NK-92 treated with Interleukin-12 subunit alpha and Interleukin-12 subunit beta, amount 100 ng/mL, for 24 hours (cell line): ENCODE measurements at regions not wholly inside any gene's neighbourhood (a gene's known extent, or its start where the extent isn't known, plus 50 kb on each side); places are given as distances from the start of the nearest gene placed in this dataset.
A peak's percentile ranks its signal among the peaks of the same experiment; 100 is the strongest.

Experiments used
- DNase-seq: peaks from one replicate; lab custom pipeline; 2025; lab: John Stamatoyannopoulos, UW

DNA sequence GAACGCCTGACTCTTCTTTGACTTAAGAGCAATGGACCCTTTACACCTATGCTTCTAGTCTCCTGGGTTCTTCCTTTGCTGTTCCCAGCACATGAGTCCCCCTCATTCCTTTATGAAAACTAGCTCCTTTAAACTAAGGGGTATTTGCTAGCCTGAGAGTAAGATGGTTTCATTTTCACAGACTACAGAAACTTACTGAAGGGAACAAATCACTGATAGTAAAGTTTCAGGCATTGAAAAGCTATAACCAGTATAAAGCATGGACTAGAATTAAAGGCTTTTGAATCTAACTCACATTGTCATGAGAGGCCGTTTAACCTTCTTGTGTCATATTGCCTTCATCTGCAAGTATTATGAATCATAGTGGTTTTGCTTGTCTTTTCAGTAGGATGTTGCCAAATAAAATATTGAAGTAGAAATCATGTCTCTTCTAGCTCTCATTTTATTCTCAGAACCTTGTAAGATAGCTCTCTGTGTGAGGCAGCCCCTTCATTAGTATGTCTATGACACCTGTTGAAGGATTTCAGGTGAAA, 765.9 kb downstream of the NR2F2 start:
- DNase-seq, result no peak

DNA sequence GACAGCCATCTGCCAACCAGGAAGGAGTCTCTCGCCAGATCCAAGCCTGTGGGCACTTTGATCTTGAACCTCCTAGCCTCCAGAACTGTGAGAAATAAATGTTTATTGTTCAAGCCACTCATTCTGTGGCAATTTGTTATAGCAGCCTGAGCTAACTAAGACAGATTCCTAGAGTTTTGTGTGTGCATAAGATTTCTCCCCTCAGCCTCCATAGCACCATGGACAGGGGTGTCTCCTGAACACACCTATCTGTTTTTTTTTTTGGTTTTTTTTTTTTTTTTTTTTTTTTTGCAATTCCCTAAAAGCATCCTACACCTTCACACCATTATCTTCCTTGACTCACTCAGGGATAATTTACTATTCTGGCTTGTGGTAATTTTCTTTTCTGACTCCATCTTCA, 768.5 kb downstream of the NR2F2 start:
- DNase-seq, result no peak

DNA sequence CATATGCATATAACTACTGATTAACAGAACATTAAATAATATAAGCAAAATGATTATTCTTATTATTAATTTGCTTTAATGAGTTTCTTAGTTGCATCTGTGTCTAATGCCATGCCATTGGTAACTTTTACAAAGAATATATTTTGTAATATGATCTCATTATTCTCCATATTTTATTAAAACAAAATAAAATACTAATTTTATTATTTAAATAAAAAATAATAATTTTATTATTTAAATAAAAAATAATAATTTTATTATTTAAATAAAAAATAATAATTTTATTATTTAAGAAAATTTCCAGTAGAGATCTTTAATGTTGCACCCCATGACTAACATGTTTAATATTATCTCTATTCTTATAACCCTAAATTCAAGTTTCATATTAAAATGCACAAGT, 771.1 kb downstream of the NR2F2 start:
- DNase-seq, result no peak

DNA sequence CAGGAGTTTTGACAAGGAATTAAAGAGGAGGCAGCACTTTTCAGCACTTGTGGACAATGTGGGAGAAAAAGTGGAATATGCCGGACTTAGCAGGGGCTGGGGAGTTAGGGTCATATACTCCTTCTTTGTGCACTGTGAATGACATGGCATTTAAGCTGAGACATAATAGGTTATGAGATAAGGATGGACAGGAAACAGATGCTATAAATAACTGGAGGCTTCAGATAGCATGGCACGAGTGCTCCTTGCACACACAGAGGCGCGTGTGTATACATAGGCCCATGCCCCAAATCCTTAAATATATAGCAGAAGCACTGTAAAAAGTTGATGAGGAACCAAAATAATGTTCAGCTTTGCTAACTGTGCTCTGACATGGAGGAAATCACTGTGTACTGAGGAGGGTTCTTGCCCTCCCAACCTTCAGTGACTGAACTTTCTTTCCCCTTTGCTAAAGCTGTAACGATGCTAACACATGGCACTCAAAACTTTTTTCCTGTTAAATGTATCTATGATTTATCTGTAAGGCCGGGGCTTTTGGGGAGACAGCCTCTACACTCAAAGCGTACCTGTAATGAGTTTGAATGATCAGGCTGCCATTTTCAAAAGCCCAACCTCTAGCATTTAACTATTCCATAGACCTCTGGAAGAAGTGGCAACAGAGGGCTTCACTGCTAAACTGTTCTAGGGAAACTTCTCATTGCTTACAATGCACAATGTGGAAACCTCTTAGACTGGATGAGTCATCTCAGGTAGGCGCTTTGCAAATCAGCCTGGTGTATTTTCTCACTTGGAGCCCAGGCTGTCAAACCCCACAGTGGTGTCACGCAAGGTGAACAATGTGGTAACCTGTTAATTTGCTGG, 784.6 kb downstream of the NR2F2 start:
- peak; percentile 7 for DNase-seq

DNA sequence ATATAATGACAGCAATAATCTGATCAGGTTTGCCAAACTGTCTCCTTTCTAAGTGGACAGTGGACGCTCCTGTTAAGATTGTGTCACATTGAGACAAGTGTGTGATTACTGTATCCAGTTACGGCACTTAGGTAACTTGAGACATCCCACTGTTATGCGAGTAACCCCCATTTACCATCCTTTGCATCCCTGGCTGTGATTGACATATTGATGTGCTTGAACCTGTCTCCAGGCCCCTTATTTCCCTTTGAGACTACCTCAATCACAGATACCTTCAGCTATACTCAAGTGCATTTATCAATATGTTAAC, 785.2 kb downstream of the NR2F2 start:
- DNase-seq, result no peak

DNA sequence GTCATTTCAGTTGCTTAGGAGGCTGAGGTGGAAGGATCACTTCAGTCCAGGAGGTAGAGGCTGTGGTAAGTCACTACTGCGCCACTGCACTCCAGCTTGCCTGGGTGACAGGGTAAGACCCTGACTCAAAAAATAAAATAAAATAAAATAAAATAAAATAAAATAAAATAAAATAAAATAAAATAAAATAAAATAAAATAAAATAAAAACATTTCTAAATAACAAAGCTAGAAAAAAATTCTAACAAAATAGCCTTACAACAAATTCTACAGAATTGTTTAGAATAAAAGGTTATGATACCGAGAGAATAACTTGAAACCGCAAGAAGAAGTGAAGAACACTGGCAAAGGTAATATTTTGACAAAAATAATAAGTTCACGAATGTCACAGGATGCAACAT, 794.3 kb downstream of the NR2F2 start:
- DNase-seq, result no peak

DNA sequence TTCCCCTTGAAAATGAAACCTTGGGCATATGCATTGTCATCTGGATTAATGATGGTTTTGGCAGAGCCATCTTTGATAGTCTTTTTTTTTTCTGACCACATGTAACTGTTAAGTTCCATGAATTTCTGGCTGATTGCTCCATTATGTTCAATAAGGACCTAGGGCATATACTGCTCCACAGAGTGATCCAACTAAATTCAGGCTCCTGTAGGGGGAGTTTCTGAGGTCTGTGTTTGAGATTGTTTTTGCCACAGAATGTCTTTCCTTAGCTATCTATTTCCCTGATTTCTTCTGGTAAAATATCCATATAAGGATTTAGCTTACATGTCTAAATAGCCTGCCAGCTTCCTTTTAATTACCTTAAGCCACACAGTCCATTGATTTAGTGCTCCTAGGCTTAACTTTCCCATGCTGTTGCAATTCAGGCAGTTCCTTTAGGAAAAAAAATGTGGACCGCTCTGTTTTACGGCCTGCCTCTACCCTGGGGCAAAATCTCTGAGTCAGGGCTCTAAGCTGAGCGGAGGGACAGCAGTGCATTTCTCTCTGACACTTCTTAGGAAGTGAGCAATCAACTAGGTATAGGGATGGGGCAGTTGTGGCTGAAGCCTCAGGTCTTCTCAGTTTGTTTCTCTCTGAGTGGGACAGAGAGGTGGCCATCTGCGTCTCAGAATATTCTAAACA, 796.2 kb downstream of the NR2F2 start:
- DNase-seq, result no peak

DNA sequence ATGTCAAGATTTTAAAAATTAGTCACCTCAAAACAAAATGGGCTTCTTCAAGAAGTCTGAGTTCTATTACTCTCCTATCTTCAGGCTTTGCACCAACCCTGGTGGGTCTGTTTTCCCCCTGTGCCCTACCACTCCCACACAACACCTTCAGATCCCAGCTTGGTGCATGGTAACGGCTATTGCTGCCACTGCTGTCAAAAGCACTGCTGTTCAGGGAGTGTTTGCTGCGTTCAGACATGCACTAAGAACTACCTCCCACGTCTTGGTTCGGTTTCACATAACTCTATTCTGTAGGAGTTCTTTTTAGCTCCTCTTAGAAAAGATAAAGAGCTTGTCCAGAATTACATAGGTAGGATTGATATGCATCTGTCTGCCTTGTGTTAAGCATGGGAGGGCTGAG, 799.2 kb downstream of the NR2F2 start:
- no peak for DNase-seq

DNA sequence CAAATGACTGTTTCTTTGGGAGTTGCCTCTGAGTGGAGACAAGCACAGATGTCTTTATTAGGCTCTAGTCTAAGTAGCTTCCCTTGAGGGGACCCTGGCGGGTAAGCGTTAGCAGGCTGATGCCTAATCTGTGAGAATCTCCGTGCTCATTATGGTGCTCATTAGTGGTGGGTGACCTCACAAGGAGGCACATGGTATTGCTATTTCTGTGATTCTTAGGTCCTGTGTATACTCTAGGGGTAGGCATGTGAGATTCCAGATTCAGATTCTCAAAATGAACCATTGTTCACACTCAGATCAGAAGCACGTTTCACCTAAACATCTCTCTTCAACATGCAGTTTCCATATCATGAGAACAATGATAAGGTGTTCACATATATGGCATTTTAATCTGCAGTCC, 809.7 kb downstream of the NR2F2 start:
- no peak for DNase-seq

DNA sequence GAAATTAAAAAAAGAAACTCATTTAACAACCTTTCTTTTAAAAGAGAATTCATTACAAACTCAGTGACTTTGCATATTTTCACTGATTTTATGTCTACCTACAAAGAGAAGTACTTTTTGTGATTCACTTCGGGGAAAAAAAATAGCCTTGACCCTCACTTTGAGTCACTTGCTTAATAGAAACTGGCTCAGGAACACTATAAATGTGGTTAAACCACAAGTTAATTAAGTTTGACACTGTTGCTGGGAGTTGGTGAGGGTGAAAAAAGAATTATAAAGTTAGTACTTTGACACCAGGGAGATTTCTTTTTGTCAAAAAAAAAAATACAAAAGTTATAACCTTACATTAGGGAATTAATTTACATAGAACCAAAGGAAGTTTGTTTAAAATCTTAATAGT, 810.9 kb downstream of the NR2F2 start:
- no peak for DNase-seq

DNA sequence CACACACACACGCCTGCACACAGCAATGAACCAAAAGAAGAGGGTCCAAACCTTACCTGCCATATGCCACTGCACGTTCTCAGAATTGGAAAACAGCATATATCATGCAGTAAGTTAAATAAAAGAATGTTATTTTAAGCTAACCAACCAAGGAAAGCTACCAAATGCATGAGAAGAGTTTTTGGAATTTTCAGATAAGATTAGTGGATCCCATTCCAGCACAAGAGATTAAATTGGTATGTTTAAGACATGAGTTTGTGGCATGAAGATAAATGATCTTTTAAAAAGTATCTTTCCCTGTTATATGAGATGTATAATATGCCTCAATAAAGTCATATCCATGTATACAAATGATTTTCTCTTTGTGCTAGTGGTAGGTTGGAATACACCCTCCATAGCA, 811.4 kb downstream of the NR2F2 start:
- no peak for DNase-seq

DNA sequence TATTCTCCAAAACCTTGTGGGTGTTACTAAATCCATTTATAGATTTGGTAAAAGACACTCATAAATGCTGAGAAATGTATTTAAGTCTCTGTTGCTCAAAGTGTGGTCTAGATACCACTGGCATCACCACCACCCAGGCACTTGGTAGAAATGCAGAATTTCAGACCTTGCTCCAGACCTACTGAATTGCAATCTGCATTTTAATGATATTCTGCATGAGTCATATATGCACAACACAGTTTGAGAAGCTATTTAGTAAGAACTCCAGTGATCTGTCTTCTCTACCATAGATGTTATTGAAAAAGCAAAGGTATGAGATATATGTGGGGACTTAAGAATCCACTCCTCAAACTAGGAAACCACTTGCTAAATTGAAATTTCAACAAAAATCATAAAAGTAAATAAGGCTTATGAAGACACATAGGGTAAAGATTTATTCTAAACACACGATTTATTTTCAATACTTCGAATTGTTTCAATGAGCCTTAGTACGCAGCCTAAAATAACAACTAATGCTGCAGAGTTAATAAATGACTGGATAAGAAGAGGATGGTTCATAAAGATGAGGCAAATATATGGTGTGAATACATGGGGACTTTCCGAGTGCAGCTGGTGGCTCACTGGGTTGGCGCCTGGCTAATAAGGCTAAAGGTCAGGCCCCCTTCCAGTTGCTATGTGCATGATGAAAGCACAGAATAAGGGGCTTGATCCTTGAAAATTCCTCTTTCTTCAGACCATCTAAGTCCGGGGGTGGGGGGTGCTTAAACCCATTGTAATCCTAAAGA, 813.3 kb downstream of the NR2F2 start:
- DNase-seq, result no peak

DNA sequence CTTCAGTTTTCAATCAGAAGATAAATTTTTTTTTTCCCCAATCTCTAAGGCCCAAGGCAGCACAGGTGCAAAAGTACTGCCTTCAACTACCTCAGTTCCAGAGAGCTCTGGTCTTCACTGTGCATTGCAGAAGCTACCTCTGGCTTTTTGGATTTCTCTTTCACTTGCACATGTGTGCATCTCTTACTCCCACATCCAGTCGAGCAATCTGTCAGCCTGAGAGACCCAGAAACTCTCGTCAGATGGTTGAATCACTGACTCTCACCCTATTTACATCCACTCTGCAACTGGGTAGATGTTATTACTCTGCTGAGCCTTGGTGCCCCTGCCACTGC, 813.8 kb downstream of the NR2F2 start:
- no peak for DNase-seq

DNA sequence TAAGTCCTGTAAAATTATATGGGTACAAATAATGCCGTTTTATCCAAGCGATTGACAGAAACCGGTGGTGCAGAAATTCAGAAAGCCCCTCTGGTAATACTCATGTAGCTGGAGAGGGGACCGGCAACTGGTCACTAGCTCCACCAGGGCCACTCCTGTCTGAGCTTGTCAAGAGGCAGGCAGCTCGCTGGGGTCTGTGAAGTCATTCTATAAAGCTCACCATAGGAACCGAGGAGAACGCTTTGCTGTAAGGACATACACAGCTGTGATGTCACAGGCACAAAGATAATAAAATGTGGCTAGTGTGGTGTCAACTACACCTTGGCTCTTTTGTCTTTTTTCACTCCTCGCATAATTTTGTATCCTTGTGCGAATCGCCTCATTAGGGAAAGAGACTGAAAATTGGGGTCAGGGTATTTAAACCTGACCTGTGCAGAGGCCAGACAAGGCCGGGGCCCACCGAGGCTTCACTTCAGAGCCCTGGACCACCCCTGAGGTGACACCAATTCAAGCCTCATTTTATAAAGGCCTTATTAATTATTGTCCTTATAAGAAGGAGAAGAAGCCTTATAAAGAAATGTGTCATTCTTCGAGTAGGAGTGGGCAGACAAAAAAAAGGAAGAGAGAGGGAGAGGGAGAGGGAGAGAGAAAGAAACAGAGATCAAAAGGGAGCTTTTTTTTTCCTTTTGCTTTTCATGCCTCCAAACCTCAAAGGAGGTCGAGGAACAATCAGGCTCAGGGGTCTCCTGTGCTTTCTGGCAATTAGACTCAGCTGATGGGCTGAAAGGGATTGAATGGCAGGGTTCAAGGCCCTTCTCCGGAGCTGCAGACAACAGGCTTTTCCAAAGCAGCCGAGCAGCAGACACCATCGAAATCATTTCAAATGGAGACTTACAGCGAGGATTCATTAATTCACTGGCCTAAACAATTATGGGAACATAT, 813.3 kb upstream of the ARRDC4 start:
- DNase-seq, result no peak

DNA sequence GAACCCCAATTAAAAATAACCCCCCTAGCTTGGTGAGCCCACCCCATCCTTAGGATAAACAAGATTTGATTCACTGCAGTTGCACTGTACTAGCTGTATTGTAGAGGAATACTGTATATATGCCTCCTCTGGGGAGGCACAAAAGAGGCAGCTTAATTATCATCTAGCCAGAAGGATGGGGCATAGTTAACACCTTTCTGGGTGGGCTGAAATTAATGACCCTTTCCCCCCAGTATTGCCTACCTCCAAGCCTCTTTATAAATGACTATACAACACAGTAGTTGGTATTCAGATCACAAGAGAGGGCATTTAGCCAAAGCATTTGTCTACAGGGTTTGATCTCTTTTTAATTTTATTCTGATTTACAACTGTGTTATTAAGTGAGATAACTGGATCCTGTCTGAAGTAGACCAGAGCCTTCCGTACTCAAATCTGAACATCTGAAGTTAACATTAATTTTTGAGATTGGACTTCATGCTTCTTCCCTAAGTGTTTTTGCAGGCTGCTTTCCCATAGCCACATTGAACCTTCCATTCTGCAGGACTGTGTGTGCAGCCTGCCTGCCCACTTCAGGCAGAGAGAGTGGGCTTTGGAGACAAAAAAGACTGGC, 807.0 kb upstream of the ARRDC4 start:
- DNase-seq, result no peak

DNA sequence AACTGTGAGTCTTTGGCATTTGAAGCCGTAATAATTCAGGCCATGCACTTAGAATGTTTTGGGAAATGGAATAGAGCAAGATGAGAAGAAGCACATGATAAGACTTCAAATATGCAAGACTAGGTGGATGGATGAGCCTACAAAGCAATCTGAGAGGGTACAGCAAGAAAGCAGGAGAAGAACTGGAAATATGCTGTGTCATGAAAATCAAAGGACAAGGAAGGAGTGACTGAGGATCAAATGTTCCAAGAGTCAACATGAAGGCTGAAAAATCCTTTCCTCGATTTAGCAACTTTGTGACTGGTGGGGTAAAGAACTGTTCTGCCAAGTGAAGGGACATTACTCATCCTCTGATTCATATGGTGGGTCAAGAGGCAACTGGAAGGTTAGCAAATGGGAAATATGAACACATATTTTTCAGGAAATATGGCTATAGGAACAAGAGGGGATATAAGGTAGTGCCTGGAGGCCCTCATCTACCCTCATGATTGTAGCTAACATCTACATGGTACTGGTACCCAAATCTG, 803.7 kb upstream of the ARRDC4 start:
- DNase-seq, result no peak

DNA sequence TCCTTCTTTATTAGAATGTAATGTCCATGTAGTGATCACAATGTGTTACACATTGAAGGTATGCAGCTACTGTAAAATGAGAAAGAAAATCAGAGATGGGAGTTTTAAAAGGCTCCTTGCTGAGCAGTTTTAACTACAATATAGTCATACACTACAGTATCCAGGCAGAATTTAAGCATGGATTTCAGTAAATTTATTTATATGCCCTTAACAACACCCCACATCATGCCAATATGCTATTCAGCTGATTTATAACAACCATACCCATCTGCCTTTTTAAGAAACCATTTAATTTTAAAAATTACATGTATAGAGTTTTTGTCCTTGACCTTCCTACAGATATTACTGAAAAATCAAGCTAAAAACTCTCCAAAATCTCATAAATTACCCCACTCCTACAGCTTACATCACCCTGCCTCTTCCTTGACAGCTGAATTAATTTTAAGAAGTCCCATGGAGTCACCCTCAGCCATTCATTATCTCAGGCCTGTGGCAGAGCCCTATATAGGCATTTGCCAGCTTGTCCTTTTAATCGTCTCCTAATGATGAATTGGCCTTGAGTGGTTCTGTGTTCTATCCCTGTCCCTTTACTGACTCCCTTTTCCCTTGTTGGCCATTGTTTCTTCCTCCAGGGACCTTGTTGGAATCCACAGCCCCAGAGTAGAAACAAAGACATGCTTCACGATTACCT, 797.6 kb upstream of the ARRDC4 start:
- DNase-seq, result no peak

DNA sequence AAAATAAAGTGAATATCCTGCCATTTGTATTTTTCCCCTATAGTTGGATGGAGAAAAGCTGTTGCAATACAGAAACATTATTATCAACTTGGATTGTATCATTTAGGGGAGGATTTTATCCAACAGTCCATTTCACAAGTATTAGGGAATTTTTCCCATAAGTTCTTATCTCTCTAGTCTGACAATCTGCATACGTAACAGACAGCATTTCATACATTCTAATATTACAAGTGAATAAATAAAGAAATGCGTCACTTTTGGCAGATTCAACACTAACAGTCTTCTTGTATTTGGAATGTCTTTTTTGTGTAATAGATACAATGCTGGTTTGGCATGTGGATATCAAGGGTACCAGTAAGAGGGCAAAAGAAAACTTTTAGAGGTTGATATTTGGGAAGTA, 795.3 kb upstream of the ARRDC4 start:
- DNase-seq, result no peak

DNA sequence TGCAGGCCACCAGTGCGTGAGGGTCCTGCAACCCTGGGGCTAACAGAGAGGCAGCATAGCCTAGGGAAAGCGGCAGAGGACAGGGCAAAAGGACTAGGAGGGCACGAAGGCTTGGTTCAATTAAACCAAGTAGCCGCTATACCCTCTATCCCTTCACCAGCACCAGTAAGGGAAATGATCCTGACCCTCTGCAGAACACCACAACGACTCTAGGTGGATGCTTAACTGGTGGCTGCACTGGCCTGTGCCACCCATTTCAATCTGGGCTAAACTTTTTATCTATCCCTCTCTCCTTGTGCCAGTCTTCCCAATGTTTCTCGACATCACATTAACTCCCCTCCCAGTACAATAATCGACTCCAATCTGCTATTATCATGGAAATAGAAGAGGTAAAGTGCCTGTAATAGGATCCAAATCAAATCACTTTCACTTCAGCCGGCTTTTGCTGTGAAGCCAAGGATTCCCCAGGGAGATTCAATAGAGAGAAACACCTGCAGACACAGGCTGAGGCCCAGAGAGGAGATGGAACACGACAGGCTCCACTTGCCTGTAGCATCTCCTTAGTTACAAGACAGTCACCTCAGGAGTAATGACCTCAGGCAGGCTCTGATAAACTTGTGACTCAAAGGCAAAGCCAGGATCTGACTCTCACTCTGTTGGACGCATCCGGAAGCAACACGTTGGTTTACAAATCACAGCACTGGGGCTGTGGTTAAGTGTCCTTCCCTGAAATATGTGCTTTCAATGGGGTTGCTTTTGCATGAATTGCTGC, 791.6 kb upstream of the ARRDC4 start:
- DNase-seq, result no peak

DNA sequence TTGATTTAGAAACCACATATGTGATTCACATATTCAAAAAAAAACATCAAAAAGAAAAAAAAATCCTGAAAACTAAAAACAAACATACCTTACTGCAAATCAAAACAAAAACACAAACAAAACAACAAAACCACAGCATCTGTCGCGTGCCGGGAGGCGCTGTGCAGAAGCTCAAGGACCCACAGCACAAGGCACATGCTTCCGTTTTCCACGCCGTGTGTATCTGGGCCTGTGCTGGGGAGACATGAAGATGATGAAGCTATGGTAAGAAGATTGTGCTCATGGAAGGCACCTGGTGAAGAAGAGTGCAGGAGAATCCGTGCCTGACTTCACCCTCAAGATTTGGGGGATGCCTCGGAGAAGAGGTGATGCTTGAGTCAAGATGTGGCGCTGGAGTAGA, 788.9 kb upstream of the ARRDC4 start:
- no peak for DNase-seq
